ENCODE measurements at regions not wholly inside any gene's neighbourhood (a gene's known extent, or its start where the extent isn't known, plus 50 kb on each side); places are given as distances from the start of the nearest gene placed in this dataset.

GRCh38 chr1:34655875-34656240 lies 99.0 kb upstream of the GJB5 start:
- H3K9me3 ChIP-seq (ENCODE audit: control insufficient read depth, low read length), result no peaks in the 10 kb centered on the region
- no peaks in the 10 kb centered on the region for H3K27me3 ChIP-seq (replicated peaks; ENCODE audit: control insufficient read depth, insufficient read depth, low read length, poor library complexity, severe bottlenecking)
- no peaks in the 10 kb centered on the region for H3K4me1 ChIP-seq (ENCODE audit: control insufficient read depth, insufficient read depth, low read length, poor library complexity, severe bottlenecking)
- H3K4me3 ChIP-seq (ENCODE audit: insufficient read depth, low read depth, low read length, poor library complexity, severe bottlenecking), result no peak overlapping the region
- no peak overlapping the region for H3K27ac ChIP-seq (ENCODE audit: insufficient read depth, low read length, poor library complexity, severe bottlenecking)
- no peak for DNase-seq
- H3K36me3 ChIP-seq (ENCODE audit: control insufficient read depth, insufficient read depth, low read length), result no peaks in the 10 kb centered on the region

- no peak for DNase-seq
- no peaks in the 10 kb centered on the region for H3K36me3 ChIP-seq (ENCODE audit: control insufficient read depth, insufficient read depth, low read length)
- no peaks in the 10 kb centered on the region for H3K9me3 ChIP-seq (ENCODE audit: control insufficient read depth, low read length)
- no peak overlapping the region for H3K4me3 ChIP-seq (ENCODE audit: insufficient read depth, low read depth, low read length, poor library complexity, severe bottlenecking)
- H3K27ac ChIP-seq (ENCODE audit: insufficient read depth, low read length, poor library complexity, severe bottlenecking), result no peak overlapping the region
- no peaks in the 10 kb centered on the region for H3K27me3 ChIP-seq (replicated peaks; ENCODE audit: control insufficient read depth, insufficient read depth, low read length, poor library complexity, severe bottlenecking)
- no peaks in the 10 kb centered on the region for H3K4me1 ChIP-seq (ENCODE audit: control insufficient read depth, insufficient read depth, low read length, poor library complexity, severe bottlenecking)
Observed at GRCh38 chr1:34656299-34656698, 98.5 kb upstream of the GJB5 start.

GRCh38 chr1:34656731-34657130 lies 98.1 kb upstream of the GJB5 start:
- H3K36me3 ChIP-seq (ENCODE audit: control insufficient read depth, insufficient read depth, low read length), result no peaks in the 10 kb centered on the region
- H3K27ac ChIP-seq (ENCODE audit: insufficient read depth, low read length, poor library complexity, severe bottlenecking), result no peak overlapping the region

GRCh38 chr1:34657266-34657665 lies 97.6 kb upstream of the GJB5 start:
- Histone ChIP-seq H3K4me1 (ENCODE audit: control insufficient read depth, insufficient read depth, low read length, poor library complexity, severe bottlenecking) (no peaks in the 10 kb centered on the region), H3K27me3 (replicated peaks; ENCODE audit: control insufficient read depth, insufficient read depth, low read length, poor library complexity, severe bottlenecking) (no peaks in the 10 kb centered on the region), H3K27ac (ENCODE audit: insufficient read depth, low read length, poor library complexity, severe bottlenecking) (no peak overlapping the region), H3K9me3 (ENCODE audit: control insufficient read depth, low read length) (no peaks in the 10 kb centered on the region), H3K4me3 (ENCODE audit: insufficient read depth, low read depth, low read length, poor library complexity, severe bottlenecking) (no peak overlapping the region), H3K36me3 (ENCODE audit: control insufficient read depth, insufficient read depth, low read length) (no peaks in the 10 kb centered on the region)
- DNase-seq, result no peak

More at GRCh38 chr1:34656731-34657130, 98.1 kb upstream of the GJB5 start:
- no peak for DNase-seq
- H3K4me3 ChIP-seq (ENCODE audit: insufficient read depth, low read depth, low read length, poor library complexity, severe bottlenecking), result no peak overlapping the region
- H3K9me3 ChIP-seq (ENCODE audit: control insufficient read depth, low read length), result no peaks in the 10 kb centered on the region
- H3K4me1 ChIP-seq (ENCODE audit: control insufficient read depth, insufficient read depth, low read length, poor library complexity, severe bottlenecking), result no peaks in the 10 kb centered on the region
- no peaks in the 10 kb centered on the region for H3K27me3 ChIP-seq (replicated peaks; ENCODE audit: control insufficient read depth, insufficient read depth, low read length, poor library complexity, severe bottlenecking)

DNA sequence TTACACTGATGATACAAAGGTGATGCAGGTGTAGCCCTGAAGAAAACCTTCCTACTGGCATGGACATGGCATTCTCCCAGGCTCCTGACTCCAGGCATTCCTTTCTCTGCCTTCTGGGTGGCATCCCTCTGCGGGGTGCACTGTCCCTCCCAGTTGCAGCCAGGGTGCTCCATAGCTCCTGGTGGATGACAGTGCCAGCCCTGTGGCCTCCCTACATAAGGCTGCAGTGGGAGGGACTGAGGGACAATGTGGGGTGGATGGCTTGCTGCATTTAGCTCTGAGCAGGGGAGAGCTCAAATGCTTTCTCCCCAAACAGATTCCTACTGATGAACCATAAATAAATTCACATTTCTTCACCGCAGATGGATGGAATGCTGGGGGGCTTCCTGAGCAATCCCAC lies 97.0 kb upstream of the GJB5 start:
- H3K4me1 ChIP-seq (ENCODE audit: control insufficient read depth, insufficient read depth, low read length, poor library complexity, severe bottlenecking), result no peaks in the 10 kb centered on the region
- no peak for DNase-seq

DNA sequence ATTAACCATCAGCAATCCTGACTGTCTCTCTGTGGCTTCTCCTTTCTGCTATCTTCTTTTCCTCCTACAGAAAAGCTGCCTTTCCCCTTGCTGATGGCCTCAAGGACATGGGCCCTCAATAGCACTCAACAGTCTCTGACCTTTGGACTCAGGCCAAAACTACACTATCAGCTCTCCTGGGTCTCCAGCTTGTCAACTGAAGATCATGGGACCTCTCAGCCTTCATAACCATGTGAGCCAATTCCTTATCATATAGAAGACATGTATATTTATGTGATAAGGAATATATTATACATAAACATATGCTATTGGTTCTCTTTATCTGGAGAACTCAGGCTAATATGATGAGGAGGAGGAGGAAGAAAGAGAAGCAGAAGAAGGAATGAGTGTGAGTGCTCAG lies 91.8 kb upstream of the GJB5 start:
- Histone ChIP-seq H3K36me3 (ENCODE audit: control insufficient read depth, insufficient read depth, low read length) (no peaks in the 10 kb centered on the region), H3K9me3 (ENCODE audit: control insufficient read depth, low read length) (no peaks in the 10 kb centered on the region), H3K4me1 (ENCODE audit: control insufficient read depth, insufficient read depth, low read length, poor library complexity, severe bottlenecking) (no peaks in the 10 kb centered on the region), H3K4me3 (ENCODE audit: insufficient read depth, low read depth, low read length, poor library complexity, severe bottlenecking) (no peak overlapping the region), H3K27me3 (replicated peaks; ENCODE audit: control insufficient read depth, insufficient read depth, low read length, poor library complexity, severe bottlenecking) (no peaks in the 10 kb centered on the region), H3K27ac (ENCODE audit: insufficient read depth, low read length, poor library complexity, severe bottlenecking) (no peak overlapping the region)
- DNase-seq, result no peak

More for the DNA sequence above, 97.0 kb upstream of the GJB5 start:
- H3K9me3 ChIP-seq (ENCODE audit: control insufficient read depth, low read length), result no peaks in the 10 kb centered on the region
- H3K4me3 ChIP-seq (ENCODE audit: insufficient read depth, low read depth, low read length, poor library complexity, severe bottlenecking), result no peak overlapping the region
- H3K27ac ChIP-seq (ENCODE audit: insufficient read depth, low read length, poor library complexity, severe bottlenecking), result no peak overlapping the region
- H3K27me3 ChIP-seq (replicated peaks; ENCODE audit: control insufficient read depth, insufficient read depth, low read length, poor library complexity, severe bottlenecking), result no peaks in the 10 kb centered on the region
- H3K36me3 ChIP-seq (ENCODE audit: control insufficient read depth, insufficient read depth, low read length), result no peaks in the 10 kb centered on the region

- H3K27ac ChIP-seq (ENCODE audit: insufficient read depth, low read length, poor library complexity, severe bottlenecking), result no peak overlapping the region
- H3K27me3 ChIP-seq (replicated peaks; ENCODE audit: control insufficient read depth, insufficient read depth, low read length, poor library complexity, severe bottlenecking), result no peaks in the 10 kb centered on the region
- no peaks in the 10 kb centered on the region for H3K4me1 ChIP-seq (ENCODE audit: control insufficient read depth, insufficient read depth, low read length, poor library complexity, severe bottlenecking)
- no peaks in the 10 kb centered on the region for H3K36me3 ChIP-seq (ENCODE audit: control insufficient read depth, insufficient read depth, low read length)
- no peak for DNase-seq
- H3K9me3 ChIP-seq (ENCODE audit: control insufficient read depth, low read length), result no peaks in the 10 kb centered on the region
- no peak overlapping the region for H3K4me3 ChIP-seq (ENCODE audit: insufficient read depth, low read depth, low read length, poor library complexity, severe bottlenecking)
Observed at GRCh38 chr1:34668063-34668462, 86.8 kb upstream of the GJB5 start.

DNA sequence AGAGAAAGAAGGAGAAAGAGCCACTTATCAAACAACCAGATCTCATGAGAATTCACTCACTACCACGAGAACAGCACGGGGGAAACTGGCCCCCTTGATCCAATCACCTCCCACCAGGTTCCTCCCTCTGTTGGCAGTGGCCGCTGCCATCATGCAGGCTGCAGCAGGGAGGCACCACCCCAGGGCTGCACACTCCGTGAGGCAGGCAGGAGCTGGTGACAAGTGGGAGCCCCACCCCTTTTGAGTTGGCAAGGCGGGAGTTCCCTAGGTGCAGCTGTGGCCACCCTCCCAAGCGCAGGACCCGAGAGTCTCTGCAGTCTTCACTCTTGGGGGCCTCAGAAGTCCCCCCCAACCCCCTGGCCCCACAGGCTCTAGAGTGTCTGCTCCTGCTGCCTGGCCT lies 83.9 kb upstream of the GJB5 start:
- Histone ChIP-seq H3K27me3 (replicated peaks; ENCODE audit: control insufficient read depth, insufficient read depth, low read length, poor library complexity, severe bottlenecking) (no peaks in the 10 kb centered on the region), H3K9me3 (ENCODE audit: control insufficient read depth, low read length) (no peaks in the 10 kb centered on the region), H3K27ac (ENCODE audit: insufficient read depth, low read length, poor library complexity, severe bottlenecking) (no peak overlapping the region), H3K4me3 (ENCODE audit: insufficient read depth, low read depth, low read length, poor library complexity, severe bottlenecking) (no peak overlapping the region), H3K4me1 (ENCODE audit: control insufficient read depth, insufficient read depth, low read length, poor library complexity, severe bottlenecking) (no peaks in the 10 kb centered on the region), H3K36me3 (ENCODE audit: control insufficient read depth, insufficient read depth, low read length) (no peaks in the 10 kb centered on the region)
- no peak for DNase-seq

- H3K9me3 ChIP-seq (ENCODE audit: control insufficient read depth, low read length), result no peaks in the 10 kb centered on the region
- no peaks in the 10 kb centered on the region for H3K4me1 ChIP-seq (ENCODE audit: control insufficient read depth, insufficient read depth, low read length, poor library complexity, severe bottlenecking)
- no peaks in the 10 kb centered on the region for H3K36me3 ChIP-seq (ENCODE audit: control insufficient read depth, insufficient read depth, low read length)
- no peak for DNase-seq
- no peaks in the 10 kb centered on the region for H3K27me3 ChIP-seq (replicated peaks; ENCODE audit: control insufficient read depth, insufficient read depth, low read length, poor library complexity, severe bottlenecking)
- no peak overlapping the region for H3K4me3 ChIP-seq (ENCODE audit: insufficient read depth, low read depth, low read length, poor library complexity, severe bottlenecking)
- H3K27ac ChIP-seq (ENCODE audit: insufficient read depth, low read length, poor library complexity, severe bottlenecking), result no peak overlapping the region
Observed at GRCh38 chr1:34671887-34672286, 83.0 kb upstream of the GJB5 start.

GRCh38 chr1:34681480-34682451 lies 73.1 kb upstream of the GJB5 start:
- Histone ChIP-seq H3K36me3 (ENCODE audit: control insufficient read depth, insufficient read depth, low read length) (no peaks in the 10 kb centered on the region), H3K4me3 (ENCODE audit: insufficient read depth, low read depth, low read length, poor library complexity, severe bottlenecking) (no peak overlapping the region), H3K9me3 (ENCODE audit: control insufficient read depth, low read length) (no peaks in the 10 kb centered on the region), H3K27ac (ENCODE audit: insufficient read depth, low read length, poor library complexity, severe bottlenecking) (no peak overlapping the region), H3K4me1 (ENCODE audit: control insufficient read depth, insufficient read depth, low read length, poor library complexity, severe bottlenecking) (no peaks in the 10 kb centered on the region), H3K27me3 (replicated peaks; ENCODE audit: control insufficient read depth, insufficient read depth, low read length, poor library complexity, severe bottlenecking) (no peaks in the 10 kb centered on the region)
- DNase-seq, result no peak

Data from effector memory CD4-positive, alpha-beta T cell (primary cell).